Thymus (tissue), 11 donors: ENCODE measurements at regions not wholly inside any gene's neighbourhood (a gene's known extent, or its start where the extent isn't known, plus 50 kb on each side); places are given as distances from the start of the nearest gene placed in this dataset.

Source experiments
- DNase-seq, 9 donors: peaks; one replicate each; pipeline ENCODE4 v3.0.0-alpha.2; 2013; ENCODE audit warnings: low spot score in 9 of 9, low read depth in 6 of 9, missing footprints in 1 of 9
- H3K27ac ChIP-seq, 2 donors: one replicate each; pipeline ENCODE4 v1.5.1; 2013; ENCODE audit warnings: control low read depth in 1 of 2, low read depth in 1 of 2, low read length in 1 of 2, mild to moderate bottlenecking in 1 of 2, moderate library complexity in 1 of 2
- H3K27me3 ChIP-seq, 2 donors: one replicate each; pipeline ENCODE4 v1.5.1; 2013; ENCODE audit warnings: low read length in 1 of 2; ENCODE audit not compliant: control insufficient read depth in 2 of 2, insufficient read depth in 1 of 2
- H3K36me3 ChIP-seq, 2 donors: one replicate each; pipeline ENCODE4 v1.5.1; 2013; ENCODE audit warnings: low read length in 1 of 2, mild to moderate bottlenecking in 1 of 2, moderate library complexity in 1 of 2; ENCODE audit not compliant: control insufficient read depth in 2 of 2, insufficient read depth in 2 of 2
- H3K4me1 ChIP-seq, 2 donors: one replicate each; pipeline ENCODE4 v1.5.1; 2013; ENCODE audit warnings: low read length in 2 of 2; ENCODE audit not compliant: control insufficient read depth in 2 of 2, insufficient read depth in 2 of 2
- H3K4me3 ChIP-seq, 2 donors: one replicate each; pipeline ENCODE4 v1.5.1; 2013; ENCODE audit warnings: low read length in 2 of 2, control low read depth in 1 of 2, mild to moderate bottlenecking in 1 of 2
- H3K9me3 ChIP-seq, 2 donors: one replicate each; pipeline ENCODE4 v1.5.1; 2013; ENCODE audit warnings: low read length in 1 of 2, mild to moderate bottlenecking in 1 of 2; ENCODE audit not compliant: control insufficient read depth in 2 of 2, insufficient read depth in 1 of 2
- WGBS: extraction: QIAGEN DNeasy Blood & Tissue Kit; methylation state at CpG from one replicate; pipeline ENCODE4 v1.1.7; 2013; 5-methylcytosine and 5-hydroxymethylcytosine counted together
- donor health status: healthy.

DNA sequence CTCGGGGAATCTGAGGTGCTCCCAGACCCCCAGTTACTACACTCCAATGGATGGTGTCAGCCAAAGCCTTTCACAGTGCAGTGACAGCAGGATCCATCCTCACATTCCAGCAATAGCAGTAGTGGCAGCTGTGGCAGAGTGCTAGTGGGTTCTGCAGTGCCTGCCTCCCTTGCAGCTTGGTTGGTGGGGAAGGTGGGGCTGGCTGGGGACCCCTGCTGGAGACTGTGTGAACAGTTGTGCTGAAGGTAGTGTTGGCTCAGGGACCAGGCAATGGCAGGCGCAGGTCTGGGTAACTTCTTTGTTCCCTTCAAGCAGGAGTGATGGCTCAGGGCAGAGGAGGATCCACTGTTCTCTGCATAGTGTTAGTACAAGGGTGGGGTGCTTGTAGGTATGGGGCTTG lies 343.7 kb upstream of the TRAM1L1 start:
- Histone ChIP-seq H3K9me3 (peaks cover 0 to 7% of the 10 kb centered on the region in 2 donors), H3K27me3 (no peaks in the 10 kb centered on the region), H3K36me3 (no peaks in the 10 kb centered on the region), H3K4me1 (no peaks in the 10 kb centered on the region), H3K27ac (no peak overlapping the region), H3K4me3 (no peak overlapping the region)
- 92% methylated on average over 2 of the region's 2 CpGs for WGBS
- no peak for DNase-seq

GRCh38 chr4:117429506-117429905 lies 344.1 kb upstream of the TRAM1L1 start:
- H3K36me3 ChIP-seq = no peaks in the 10 kb centered on the region
- H3K27ac ChIP-seq = no peak overlapping the region
- H3K9me3 ChIP-seq = peaks cover 0 to 7% of the 10 kb centered on the region in 2 donors
- DNase-seq = no peak
- H3K4me1 ChIP-seq = no peaks in the 10 kb centered on the region
- WGBS = 94% methylated on average over 5 of the region's 5 CpGs
- no peak overlapping the region for H3K4me3 ChIP-seq
- no peaks in the 10 kb centered on the region for H3K27me3 ChIP-seq

DNA sequence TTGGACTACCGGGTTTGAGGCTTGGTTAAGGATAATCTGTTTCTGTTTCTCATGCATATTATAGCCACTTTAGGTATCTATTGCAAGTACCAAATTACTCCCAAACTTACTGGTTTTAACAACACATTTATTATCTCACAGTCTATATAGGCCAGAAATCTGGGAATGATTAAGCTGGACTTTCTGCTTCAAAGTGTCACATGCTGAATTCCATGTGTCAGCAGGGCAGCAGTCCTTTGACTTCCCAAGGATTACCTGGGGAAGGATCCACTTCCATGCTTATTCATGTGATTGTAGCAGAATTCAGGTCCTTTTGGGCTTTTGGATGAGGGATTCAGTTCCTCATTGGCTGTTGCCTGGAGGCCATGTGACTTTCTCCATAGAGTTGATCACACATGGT lies 349.0 kb upstream of the TRAM1L1 start:
- DNase-seq = no peak
- 90% methylated on average over 1 of the region's 1 CpG for WGBS
- H3K9me3 ChIP-seq = peaks cover 0 to 3% of the 10 kb centered on the region in 2 donors
- no peaks in the 10 kb centered on the region for H3K27me3 ChIP-seq
- H3K4me1 ChIP-seq = no peaks in the 10 kb centered on the region
- no peaks in the 10 kb centered on the region for H3K36me3 ChIP-seq
- H3K27ac ChIP-seq = no peak overlapping the region
- H3K4me3 ChIP-seq = no peak overlapping the region

- Histone ChIP-seq H3K27ac (no peak overlapping the region), H3K36me3 (no peaks in the 10 kb centered on the region), H3K27me3 (no peaks in the 10 kb centered on the region), H3K4me1 (no peaks in the 10 kb centered on the region), H3K4me3 (no peak overlapping the region), H3K9me3 (peaks cover 0 to 5% of the 10 kb centered on the region in 2 donors)
- peak in 3 of 9 donors; percentile 2 to 23 (median 20) for DNase-seq
- WGBS = 87% methylated on average over 2 of the region's 2 CpGs
Observed at GRCh38 chr4:117447925-117448324, 362.5 kb upstream of the TRAM1L1 start.

GRCh38 chr4:117455088-117455487 lies 369.7 kb upstream of the TRAM1L1 start:
- Histone ChIP-seq H3K36me3 (no peaks in the 10 kb centered on the region), H3K27me3 (no peaks in the 10 kb centered on the region), H3K4me3 (no peak overlapping the region), H3K9me3 (no peaks in the 10 kb centered on the region), H3K27ac (no peak overlapping the region), H3K4me1 (no peaks in the 10 kb centered on the region)
- no peak for DNase-seq
- 64% methylated on average over 1 of the region's 1 CpG for WGBS

GRCh38 chr4:117466388-117466787 lies 381.0 kb upstream of the TRAM1L1 start:
- WGBS = 96% methylated on average over 5 of the region's 5 CpGs
- Histone ChIP-seq H3K9me3 (no peaks in the 10 kb centered on the region), H3K27me3 (no peaks in the 10 kb centered on the region), H3K4me3 (no peak overlapping the region), H3K36me3 (no peaks in the 10 kb centered on the region), H3K27ac (no peak overlapping the region), H3K4me1 (no peaks in the 10 kb centered on the region)
- DNase-seq = no peak

GRCh38 chr4:117467404-117467803 lies 382.0 kb upstream of the TRAM1L1 start:
- no peaks in the 10 kb centered on the region for H3K36me3 ChIP-seq
- H3K27me3 ChIP-seq = no peaks in the 10 kb centered on the region
- no peak overlapping the region for H3K4me3 ChIP-seq
- H3K27ac ChIP-seq = no peak overlapping the region
- WGBS = 73% methylated on average over 2 of the region's 2 CpGs
- no peaks in the 10 kb centered on the region for H3K9me3 ChIP-seq
- no peak for DNase-seq
- no peaks in the 10 kb centered on the region for H3K4me1 ChIP-seq

- DNase-seq = no peak
- no peaks in the 10 kb centered on the region for H3K27me3 ChIP-seq
Observed at GRCh38 chr4:117474987-117475386, 389.6 kb upstream of the TRAM1L1 start.

GRCh38 chr4:117477925-117478324 lies 392.5 kb upstream of the TRAM1L1 start:
- WGBS = 95% methylated on average over 2 of the region's 2 CpGs

More at GRCh38 chr4:117474987-117475386, 389.6 kb upstream of the TRAM1L1 start:
- no peaks in the 10 kb centered on the region for H3K9me3 ChIP-seq
- no peak overlapping the region for H3K27ac ChIP-seq
- H3K36me3 ChIP-seq = no peaks in the 10 kb centered on the region
- H3K4me1 ChIP-seq = no peaks in the 10 kb centered on the region
- H3K4me3 ChIP-seq = no peak overlapping the region

GRCh38 chr4:117478702-117479101 lies 393.3 kb upstream of the TRAM1L1 start:
- H3K36me3 ChIP-seq = no peaks in the 10 kb centered on the region
- H3K9me3 ChIP-seq = no peaks in the 10 kb centered on the region
- no peak for DNase-seq
- H3K27ac ChIP-seq = no peak overlapping the region
- H3K27me3 ChIP-seq = no peaks in the 10 kb centered on the region
- no peak overlapping the region for H3K4me3 ChIP-seq
- no peaks in the 10 kb centered on the region for H3K4me1 ChIP-seq

More at GRCh38 chr4:117477925-117478324, 392.5 kb upstream of the TRAM1L1 start:
- Histone ChIP-seq H3K36me3 (no peaks in the 10 kb centered on the region), H3K27ac (no peak overlapping the region), H3K4me1 (no peaks in the 10 kb centered on the region), H3K9me3 (no peaks in the 10 kb centered on the region), H3K4me3 (no peak overlapping the region), H3K27me3 (no peaks in the 10 kb centered on the region)
- DNase-seq = no peak
